ENCODE measurements at regions not wholly inside any gene's neighbourhood (a gene's known extent, or its start where the extent isn't known, plus 50 kb on each side); places are given as distances from the start of the nearest gene placed in this dataset.
"Not testable (repeated sequence)": the region's sequence is repeated elsewhere in the genome, so short reads cannot be mapped to it uniquely, and the experiment has no call there.

- DNase-seq, result no peak
Measured at GRCh38 chr10:131533846-131534526, 222.5 kb upstream of the TCERG1L start.

- DNase-seq, result no peak
Measured at GRCh38 chr10:131534836-131535235, 223.3 kb upstream of the TCERG1L start.

GRCh38 chr10:131536676-131537075 is 225.2 kb upstream of the TCERG1L start:
- DNase-seq, result no peak

GRCh38 chr10:131537281-131537680 is 225.8 kb upstream of the TCERG1L start:
- DNase-seq, result no peak

GRCh38 chr10:131544495-131544894 is 233.0 kb upstream of the TCERG1L start:
- DNase-seq, result no peak

- DNase-seq, result no peak
Measured at GRCh38 chr10:131546086-131546810, 234.7 kb upstream of the TCERG1L start.

- no peak for DNase-seq
Measured at GRCh38 chr10:131547129-131547799, 235.7 kb upstream of the TCERG1L start.

- DNase-seq, result no peak
Measured at GRCh38 chr10:131548176-131548575, 236.7 kb upstream of the TCERG1L start.

- no peak for DNase-seq
Measured at GRCh38 chr10:131549116-131549515, 237.6 kb upstream of the TCERG1L start.

- no peak for DNase-seq
Measured at GRCh38 chr10:131553121-131553520, 241.6 kb upstream of the TCERG1L start.

- DNase-seq, result no peak
Measured at GRCh38 chr10:131553581-131553980, 242.1 kb upstream of the TCERG1L start.

GRCh38 chr10:131554821-131555220 is 243.3 kb upstream of the TCERG1L start:
- no peak for DNase-seq

GRCh38 chr10:131555406-131555805 is 243.9 kb upstream of the TCERG1L start:
- no peak for DNase-seq

GRCh38 chr10:131556061-131556896 is 244.8 kb upstream of the TCERG1L start:
- DNase-seq, result no peak

- DNase-seq, result no peak
Measured at GRCh38 chr10:131556897-131557495, 245.5 kb upstream of the TCERG1L start.

GRCh38 chr10:131557956-131558355 is 246.4 kb upstream of the TCERG1L start:
- not testable (repeated sequence) for DNase-seq

GRCh38 chr10:131559450-131559911 is 248.0 kb upstream of the TCERG1L start:
- no peak for DNase-seq

GRCh38 chr10:131560166-131560565 is 248.6 kb upstream of the TCERG1L start:
- no peak for DNase-seq

- DNase-seq, result no peak
Measured at GRCh38 chr10:131560706-131561355, 249.3 kb upstream of the TCERG1L start.

- DNase-seq, result no peak
Measured at GRCh38 chr10:131561897-131562296, 250.4 kb upstream of the TCERG1L start.

GRCh38 chr10:131563411-131563810 is 251.9 kb upstream of the TCERG1L start:
- no peak for DNase-seq
